GM06990 (cell line): ENCODE measurements at regions not wholly inside any gene's neighbourhood (a gene's known extent, or its start where the extent isn't known, plus 50 kb on each side); places are given as distances from the start of the nearest gene placed in this dataset.

Source experiments
- DNase-seq: peaks from one replicate; pipeline ENCODE4 v3.0.0-alpha.2; 2011; ENCODE audit not compliant: insufficient read length; ENCODE audit errors: extremely low read depth
- H3K27me3 ChIP-seq: replicated peaks from 2 replicates; pipeline ENCODE4 v1.6.0; 2011; ENCODE audit warnings: low read length; ENCODE audit not compliant: control insufficient read depth, insufficient read depth
- H3K36me3 ChIP-seq: 2 replicates; pipeline ENCODE4 v1.5.1; 2011; ENCODE audit warnings: low read length; ENCODE audit not compliant: control insufficient read depth, insufficient read depth
- H3K4me3 ChIP-seq: replicated peaks from 2 replicates; pipeline ENCODE4 v1.5.1; 2011; ENCODE audit warnings: low read depth, mild to moderate bottlenecking, control low read depth, low read length
- TF ChIP-seq, protein P1 (sequence below): IDR thresholded peaks from 2 replicates; pipeline ENCODE4 v1.5.1; 2011; ENCODE audit warnings: low read length, control low read depth, mild to moderate bottlenecking, inconsistent platforms; ENCODE audit not compliant: insufficient read depth, poor library complexity, severe bottlenecking

DNA sequence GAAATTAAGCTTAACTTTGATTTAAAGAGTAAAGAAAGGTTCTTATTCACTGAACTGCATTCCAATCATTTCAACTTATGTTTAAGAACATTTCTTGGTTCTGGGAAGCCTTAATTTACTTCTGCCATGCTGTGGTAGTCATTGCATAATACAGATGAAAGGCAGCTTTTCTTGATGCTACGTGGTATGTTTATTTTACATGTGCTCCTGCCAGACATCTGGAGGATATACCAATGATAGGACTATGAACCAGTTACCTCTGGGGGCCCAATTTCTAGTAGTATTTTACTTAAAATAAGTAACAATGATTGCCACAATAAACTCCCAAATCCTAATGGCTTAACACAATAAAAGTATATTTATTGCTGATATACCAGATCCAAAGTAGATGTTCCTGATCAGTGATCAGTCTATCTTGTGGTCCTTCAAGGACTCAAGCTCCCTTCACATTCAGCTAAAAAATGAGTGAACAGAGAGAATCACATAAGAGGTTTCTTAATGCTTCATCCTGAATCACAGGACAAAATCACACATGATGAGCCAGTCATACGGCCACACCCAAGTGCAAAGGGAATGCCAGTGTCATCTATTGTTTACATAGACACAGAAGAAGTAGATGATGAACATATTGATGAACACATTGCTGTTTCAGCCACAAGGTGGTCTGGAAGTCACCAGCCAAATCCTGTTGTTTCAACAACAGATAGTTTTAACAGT lies 56.5 kb upstream of the CCN2 start:
- Histone ChIP-seq H3K4me3 (no peak overlapping the region), H3K27me3 (no peaks in the 10 kb centered on the region), H3K36me3 (no peaks in the 10 kb centered on the region)
- DNase-seq: no peak
- TF ChIP-seq, protein P1, sequence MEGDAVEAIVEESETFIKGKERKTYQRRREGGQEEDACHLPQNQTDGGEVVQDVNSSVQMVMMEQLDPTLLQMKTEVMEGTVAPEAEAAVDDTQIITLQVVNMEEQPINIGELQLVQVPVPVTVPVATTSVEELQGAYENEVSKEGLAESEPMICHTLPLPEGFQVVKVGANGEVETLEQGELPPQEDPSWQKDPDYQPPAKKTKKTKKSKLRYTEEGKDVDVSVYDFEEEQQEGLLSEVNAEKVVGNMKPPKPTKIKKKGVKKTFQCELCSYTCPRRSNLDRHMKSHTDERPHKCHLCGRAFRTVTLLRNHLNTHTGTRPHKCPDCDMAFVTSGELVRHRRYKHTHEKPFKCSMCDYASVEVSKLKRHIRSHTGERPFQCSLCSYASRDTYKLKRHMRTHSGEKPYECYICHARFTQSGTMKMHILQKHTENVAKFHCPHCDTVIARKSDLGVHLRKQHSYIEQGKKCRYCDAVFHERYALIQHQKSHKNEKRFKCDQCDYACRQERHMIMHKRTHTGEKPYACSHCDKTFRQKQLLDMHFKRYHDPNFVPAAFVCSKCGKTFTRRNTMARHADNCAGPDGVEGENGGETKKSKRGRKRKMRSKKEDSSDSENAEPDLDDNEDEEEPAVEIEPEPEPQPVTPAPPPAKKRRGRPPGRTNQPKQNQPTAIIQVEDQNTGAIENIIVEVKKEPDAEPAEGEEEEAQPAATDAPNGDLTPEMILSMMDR: no peak

DNA sequence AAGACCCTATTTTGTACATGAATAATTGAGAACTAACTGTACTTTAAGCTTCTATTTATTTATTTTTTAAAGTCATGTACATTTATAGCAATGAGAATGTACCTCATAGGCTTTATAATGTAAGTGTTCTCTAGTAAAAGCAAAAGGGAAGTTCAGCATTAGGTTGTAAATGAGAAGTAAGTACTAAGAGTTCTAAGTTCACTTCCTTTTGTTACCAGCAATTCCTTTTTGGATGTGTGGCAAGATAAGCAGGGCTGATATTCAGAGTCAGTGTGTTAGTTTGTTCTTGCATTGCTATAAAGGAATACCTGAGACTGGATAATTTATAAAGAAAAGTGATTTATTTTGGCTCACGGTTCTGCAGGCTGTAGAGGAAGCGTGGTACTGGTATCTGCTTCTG lies 54.0 kb upstream of the CCN2 start:
- H3K27me3 ChIP-seq: no peaks in the 10 kb centered on the region
- H3K36me3 ChIP-seq: no peaks in the 10 kb centered on the region
- no peak overlapping the region for H3K4me3 ChIP-seq
- DNase-seq: no peak
- TF ChIP-seq, protein P1: no peak

DNA sequence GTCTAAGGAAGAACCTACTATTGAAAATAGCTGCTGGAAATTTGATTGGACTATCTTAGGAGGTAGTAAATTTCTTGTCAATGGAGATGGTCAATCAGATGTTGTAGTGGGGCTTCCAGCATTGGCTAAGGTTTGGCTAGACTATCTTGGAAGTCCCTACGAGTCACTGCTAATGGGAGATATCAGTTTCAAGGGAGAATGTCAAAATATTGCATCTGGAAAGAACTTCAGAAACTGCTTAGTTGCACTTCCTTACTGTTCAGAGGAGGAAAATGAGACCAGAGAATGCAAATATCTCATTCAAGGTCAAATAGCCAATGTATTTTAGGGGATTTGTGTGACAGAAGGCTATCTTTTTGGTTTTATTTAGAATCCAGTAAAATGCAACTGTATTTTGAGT lies 53.5 kb upstream of the CCN2 start:
- DNase-seq: no peak
- Histone ChIP-seq H3K36me3 (no peaks in the 10 kb centered on the region), H3K27me3 (no peaks in the 10 kb centered on the region), H3K4me3 (no peak overlapping the region)
- TF ChIP-seq, protein P1: no peak

DNA sequence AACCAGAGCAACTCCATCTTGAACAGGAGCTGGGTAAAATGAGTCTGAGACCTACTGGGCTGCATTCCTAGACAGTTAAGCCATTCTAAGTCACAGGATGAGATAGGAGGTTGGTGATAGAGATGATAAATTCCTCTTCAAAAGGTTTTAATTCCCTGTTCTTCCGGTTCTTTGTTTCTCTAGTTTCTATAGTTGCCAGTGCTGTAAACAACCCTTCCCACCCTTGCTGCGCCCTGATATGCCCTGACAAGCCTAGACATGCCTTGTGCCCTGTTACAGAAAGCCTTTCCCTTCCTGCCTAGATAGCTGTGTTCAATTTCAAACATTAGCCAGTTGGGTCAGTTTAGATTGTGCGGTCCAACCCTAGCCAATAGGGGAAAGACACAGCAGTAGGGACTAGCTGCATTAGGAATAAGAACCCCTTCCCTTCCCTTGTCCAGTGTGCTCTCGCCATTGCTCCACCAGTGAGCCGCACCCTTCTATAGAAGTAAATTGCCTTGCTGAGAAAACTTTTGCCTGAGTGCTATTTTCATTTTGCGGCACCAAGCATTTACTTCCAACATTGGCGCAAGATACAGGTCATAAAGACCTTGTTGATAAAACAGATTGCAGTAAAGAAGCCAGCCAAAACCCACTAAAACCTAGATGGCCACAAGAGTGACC lies 52.5 kb upstream of the CCN2 start:
- TF ChIP-seq, protein P1: no peak
- Histone ChIP-seq H3K27me3 (no peaks in the 10 kb centered on the region), H3K4me3 (no peak overlapping the region), H3K36me3 (no peaks in the 10 kb centered on the region)
- no peak for DNase-seq
